H7 (cell line): ENCODE measurements at regions not wholly inside any gene's neighbourhood (a gene's known extent, or its start where the extent isn't known, plus 50 kb on each side); places are given as distances from the start of the nearest gene placed in this dataset.
A peak's percentile ranks its signal among the peaks of the same experiment; 100 is the strongest.
"Not testable (repeated sequence)": the region's sequence is repeated elsewhere in the genome, so short reads cannot be mapped to it uniquely, and the experiment has no call there.

Source experiments
- DNase-seq: peaks from one replicate; pipeline ENCODE4 v3.0.0; 2012
- H3K27me3 ChIP-seq: 2 replicates; pipeline ENCODE4 v1.6.0; 2011; ENCODE audit warnings: mild to moderate bottlenecking, low read length; ENCODE audit not compliant: control insufficient read depth, insufficient read depth
- H3K36me3 ChIP-seq: replicated peaks from 2 replicates; pipeline ENCODE4 v1.5.1; 2011; ENCODE audit warnings: low read length; ENCODE audit not compliant: control insufficient read depth, insufficient read depth
- H3K4me3 ChIP-seq: 2 replicates; pipeline ENCODE4 v1.5.1; 2011; ENCODE audit warnings: low read depth, mild to moderate bottlenecking, control low read depth, low read length, moderate library complexity; ENCODE audit not compliant: insufficient read depth

DNA sequence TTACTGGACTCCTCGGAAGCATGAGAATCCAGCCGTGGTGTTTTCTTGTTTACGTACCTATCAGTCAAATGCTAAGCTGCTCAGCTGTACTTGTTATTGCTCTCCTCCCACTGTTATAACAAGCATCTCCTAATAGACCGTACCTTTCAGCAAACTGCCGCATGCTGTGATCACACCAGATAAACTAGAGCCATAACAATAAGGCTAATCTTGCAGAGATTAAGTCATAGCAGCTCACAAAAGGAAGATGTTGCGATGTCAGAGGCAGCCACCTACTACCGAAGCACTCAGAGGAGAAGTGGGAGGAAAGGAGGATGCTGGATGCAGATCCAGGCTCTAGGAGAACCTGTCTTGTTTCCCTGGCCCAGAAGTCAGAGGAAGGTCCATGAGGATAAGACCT, 196.0 kb downstream of the GALC start:
- Histone ChIP-seq H3K4me3 (no peak overlapping the region), H3K36me3 (no peaks in the 10 kb centered on the region), H3K27me3 (no peaks in the 10 kb centered on the region)
- no peak for DNase-seq

DNA sequence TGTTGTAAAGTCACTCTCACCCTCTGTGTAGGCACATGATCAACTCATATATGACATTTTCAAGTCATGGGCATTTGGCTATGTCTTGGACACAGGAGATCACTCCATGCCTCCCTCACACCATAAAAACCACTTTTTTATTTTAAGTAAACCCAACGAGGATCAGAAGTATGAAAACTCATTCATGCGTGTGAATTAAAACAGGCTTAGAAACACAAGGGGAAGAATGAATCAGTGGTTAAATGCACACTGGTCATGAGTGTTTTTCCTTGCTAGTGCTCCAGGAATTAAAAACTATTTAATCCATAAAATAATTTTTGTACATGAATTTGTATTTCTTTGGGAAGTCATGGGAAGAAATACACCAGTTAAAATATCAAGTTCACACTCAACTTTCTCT, 198.4 kb downstream of the GALC start:
- DNase-seq = no peak
- Histone ChIP-seq H3K27me3 (no peaks in the 10 kb centered on the region), H3K4me3 (no peak overlapping the region), H3K36me3 (no peaks in the 10 kb centered on the region)

DNA sequence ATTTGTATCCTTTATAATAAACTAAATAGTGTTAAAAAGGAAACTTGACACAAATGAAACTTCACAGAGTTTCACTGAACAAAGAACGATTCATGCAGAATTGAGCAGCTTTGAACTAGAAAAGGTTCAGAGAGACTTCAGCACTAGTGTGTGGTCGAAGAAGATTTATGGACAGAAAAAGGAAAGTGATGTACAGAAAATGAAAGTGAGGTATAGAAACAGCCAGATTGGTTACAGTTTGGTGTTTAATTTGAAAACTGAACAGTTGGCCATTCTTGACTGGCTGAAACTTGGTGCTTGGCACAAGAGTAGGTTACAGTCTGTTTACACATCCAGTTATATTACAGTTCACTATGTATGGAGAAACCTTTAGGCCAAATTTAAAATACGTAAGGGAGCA, 207.1 kb downstream of the GALC start:
- Histone ChIP-seq H3K27me3 (no peaks in the 10 kb centered on the region), H3K4me3 (no peak overlapping the region), H3K36me3 (no peaks in the 10 kb centered on the region)
- DNase-seq = no peak

DNA sequence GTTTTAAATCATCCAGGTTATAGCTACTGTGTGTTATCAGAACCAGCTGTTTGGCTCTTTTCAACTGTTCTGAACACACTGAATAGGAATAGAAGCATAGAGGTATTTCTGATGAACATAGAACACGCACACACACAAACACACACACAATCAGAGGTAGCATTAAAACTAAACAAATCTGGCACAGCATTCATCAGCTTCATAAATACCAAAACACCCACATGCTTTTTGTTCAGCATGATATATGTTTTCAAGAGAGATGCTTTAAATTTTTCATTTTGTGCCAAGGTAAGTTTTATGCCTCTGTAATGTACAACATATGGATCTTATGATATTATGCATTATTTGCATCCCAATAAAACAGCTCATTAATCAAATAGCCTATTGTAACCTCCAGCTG, 208.6 kb downstream of the GALC start:
- no peak for DNase-seq
- no peaks in the 10 kb centered on the region for H3K27me3 ChIP-seq
- H3K4me3 ChIP-seq = no peak overlapping the region
- H3K36me3 ChIP-seq = no peaks in the 10 kb centered on the region

DNA sequence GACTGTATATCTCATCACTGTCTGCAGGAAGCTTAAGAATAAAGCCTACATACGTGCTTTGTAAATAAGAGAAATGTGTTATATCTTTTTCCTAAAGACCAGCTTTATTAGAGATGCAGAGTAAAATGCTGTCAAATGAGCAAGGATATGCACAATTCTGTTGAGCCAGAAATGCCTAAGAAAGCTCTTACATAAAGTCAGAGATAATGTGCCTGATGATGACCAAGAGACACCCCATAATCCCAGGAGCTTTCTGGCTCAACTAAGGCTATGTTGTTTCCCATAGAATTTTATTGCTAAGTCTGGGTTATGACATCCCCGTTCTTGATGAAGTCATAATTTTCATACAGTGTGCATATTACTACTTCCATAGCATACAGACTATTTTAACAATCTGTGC, 209.9 kb downstream of the GALC start:
- Histone ChIP-seq H3K27me3 (no peaks in the 10 kb centered on the region), H3K4me3 (no peak overlapping the region), H3K36me3 (no peaks in the 10 kb centered on the region)
- DNase-seq = no peak

DNA sequence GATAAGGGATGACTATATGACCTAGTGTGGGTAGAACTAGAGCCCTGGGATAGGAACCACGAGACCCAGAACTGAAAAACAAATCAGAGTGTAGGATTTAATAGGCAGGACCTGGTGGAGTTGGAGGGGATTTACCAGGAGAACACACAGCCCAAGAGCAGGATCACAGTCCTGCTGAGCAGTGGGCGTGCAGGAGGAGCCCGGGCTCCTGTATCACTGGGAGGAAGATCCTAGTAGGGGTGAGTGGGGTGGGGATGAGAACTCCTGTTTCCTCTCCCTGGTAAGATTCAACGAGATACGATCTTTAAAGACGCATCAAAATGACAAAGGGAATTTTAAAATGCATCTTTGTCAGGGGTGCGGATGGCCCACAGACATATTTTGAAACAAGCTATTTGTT, 220.1 kb downstream of the GALC start:
- Histone ChIP-seq H3K36me3 (no peaks in the 10 kb centered on the region), H3K27me3 (no peaks in the 10 kb centered on the region), H3K4me3 (no peak overlapping the region)
- DNase-seq = peak; percentile 44

DNA sequence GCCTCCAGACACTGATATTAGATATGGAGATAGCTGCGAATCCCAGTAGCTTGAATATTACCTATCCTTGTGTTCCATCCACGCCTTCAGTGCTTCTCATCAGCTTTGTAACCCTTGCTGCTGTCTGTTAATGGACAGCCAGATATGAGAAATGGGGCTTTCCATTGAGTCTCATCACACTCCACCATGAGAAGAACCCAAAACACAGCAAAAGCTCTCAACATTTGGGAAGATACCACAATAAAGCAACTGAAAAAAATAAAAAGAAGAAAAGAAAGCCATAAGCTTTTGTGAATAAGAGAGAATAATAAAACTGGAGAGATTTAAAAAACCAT, 225.4 kb downstream of the GALC start:
- no peak overlapping the region for H3K4me3 ChIP-seq
- no peak for DNase-seq
- H3K27me3 ChIP-seq = no peaks in the 10 kb centered on the region
- H3K36me3 ChIP-seq = no peaks in the 10 kb centered on the region

DNA sequence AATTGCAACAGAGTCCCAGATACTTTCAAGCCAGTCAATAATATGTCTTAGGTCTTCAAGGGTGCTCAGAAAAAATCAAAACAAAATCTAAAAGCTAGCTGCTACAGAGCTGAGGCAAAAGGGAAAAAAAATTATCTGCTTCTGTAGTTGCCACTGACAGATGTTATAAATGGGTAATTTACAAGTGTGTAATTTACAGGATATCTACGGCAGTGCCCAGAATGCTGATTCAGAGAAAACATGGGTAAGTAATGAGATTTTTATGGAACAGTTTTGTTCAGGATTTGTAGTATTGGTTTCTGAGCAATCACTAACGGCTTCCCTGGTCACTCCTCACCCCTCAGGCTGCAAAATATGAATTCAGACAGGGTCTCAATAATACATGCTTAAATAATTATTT, 234.1 kb downstream of the GALC start:
- H3K4me3 ChIP-seq = no peak overlapping the region
- H3K36me3 ChIP-seq = no peaks in the 10 kb centered on the region
- DNase-seq = no peak
- no peaks in the 10 kb centered on the region for H3K27me3 ChIP-seq

DNA sequence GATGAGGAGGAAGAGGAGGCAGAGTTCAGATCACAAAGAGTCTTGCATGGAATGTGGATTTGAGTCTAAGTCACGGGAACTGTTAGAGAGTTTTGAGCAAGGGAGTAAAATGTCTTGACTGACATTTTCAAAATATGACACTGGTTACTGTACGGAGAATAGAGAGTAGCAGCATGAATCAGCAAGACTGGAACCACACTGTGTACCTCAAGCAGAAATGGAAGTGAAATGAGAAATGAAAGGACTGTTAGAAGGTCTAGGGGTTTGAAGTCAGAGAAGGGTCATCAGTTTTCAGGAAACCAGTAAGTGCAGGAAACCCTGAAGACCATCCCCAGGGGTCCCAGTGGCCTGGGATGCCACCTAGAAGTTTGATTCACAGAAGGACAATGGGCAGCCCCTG, 236.3 kb downstream of the GALC start:
- no peak overlapping the region for H3K4me3 ChIP-seq
- H3K36me3 ChIP-seq = no peaks in the 10 kb centered on the region
- DNase-seq = no peak
- H3K27me3 ChIP-seq = no peaks in the 10 kb centered on the region

DNA sequence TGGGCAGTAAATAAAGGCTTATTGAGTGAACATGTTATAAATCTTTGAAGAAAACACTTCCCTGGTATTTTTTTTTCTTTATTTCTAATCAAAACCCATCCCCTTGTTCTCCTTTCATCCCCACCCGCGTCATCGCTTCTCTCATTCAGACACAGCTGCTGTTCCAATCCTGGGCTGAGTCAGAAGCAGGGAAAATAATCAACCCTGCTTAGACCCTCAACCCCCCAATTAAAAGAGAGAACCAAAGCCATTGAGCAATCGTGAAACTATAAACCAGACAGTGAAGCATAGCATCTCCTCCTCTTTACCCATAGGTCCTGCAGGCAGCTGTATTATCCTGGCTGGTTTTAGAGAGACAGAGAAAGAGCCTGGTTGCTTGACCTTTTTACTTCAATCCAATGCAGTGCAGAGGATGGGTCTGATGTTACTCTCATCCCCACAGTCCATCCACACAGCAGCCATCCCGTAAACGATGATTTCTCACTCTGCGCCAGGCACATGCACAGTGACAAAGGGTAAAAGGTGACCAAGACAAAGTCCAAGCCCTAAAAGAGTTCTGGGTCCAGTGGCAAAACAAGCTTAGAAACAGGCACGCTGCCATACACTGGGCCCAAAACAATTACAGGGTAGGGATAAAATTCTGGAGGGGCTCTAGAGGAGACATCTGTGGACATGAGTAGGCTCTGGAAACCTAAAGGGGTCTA, 238.3 kb downstream of the GALC start:
- no peaks in the 10 kb centered on the region for H3K27me3 ChIP-seq

DNA sequence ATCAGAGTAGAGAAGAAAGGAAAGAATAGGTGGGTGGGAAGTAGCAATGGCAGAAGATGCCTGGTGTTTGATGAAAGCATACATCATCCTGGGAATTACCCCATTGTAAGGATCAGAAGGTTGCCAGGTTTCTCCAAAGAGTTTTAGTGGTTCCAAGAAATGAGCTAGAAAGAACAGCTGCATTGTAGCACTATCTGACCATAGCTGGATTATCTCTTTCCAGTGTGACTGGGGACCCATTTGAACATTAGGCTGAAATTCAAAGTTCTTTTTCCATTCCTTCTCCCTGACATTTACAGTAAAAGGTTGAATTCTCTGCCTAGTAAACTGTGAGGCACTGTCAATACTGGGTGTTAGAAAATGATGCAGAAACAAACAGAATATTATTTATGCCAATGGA, 244.4 kb downstream of the GALC start:
- DNase-seq = no peak
- no peaks in the 10 kb centered on the region for H3K27me3 ChIP-seq
- H3K36me3 ChIP-seq = no peaks in the 10 kb centered on the region
- no peak overlapping the region for H3K4me3 ChIP-seq

More for the DNA sequence above, 238.3 kb downstream of the GALC start:
- H3K36me3 ChIP-seq = no peaks in the 10 kb centered on the region
- H3K4me3 ChIP-seq = no peak overlapping the region
- no peak for DNase-seq

DNA sequence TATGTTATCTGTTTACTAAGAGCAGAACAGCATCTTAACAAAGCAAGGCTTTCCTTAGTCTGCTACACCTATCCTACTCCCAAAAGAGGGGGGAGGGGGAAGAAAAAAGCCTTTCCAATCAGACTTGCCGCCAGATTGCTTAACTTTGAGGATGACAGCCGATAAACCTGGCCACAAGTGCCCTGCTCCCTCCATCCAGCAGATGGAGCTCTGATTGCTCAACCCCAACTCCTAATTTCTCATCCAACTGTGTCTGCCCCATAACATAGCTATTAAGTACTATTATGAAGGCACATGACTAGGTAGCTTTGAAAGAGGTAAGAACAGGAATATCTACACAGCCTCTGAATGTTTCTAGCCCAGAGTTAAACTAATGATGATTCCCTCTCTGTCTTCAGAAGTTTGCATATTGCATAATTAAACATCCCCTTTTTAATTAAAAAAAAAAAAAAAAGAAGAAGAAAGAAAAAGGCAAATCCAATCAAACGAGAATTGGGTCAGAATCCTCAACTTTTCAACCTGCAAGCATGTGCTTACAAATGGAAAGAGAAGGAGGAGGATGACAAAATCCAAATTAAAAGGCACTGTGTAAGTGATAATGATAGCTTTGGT, 247.4 kb downstream of the GALC start:
- Histone ChIP-seq H3K27me3 (no peaks in the 10 kb centered on the region), H3K4me3 (no peak overlapping the region), H3K36me3 (no peaks in the 10 kb centered on the region)
- DNase-seq = peak; percentile 73

DNA sequence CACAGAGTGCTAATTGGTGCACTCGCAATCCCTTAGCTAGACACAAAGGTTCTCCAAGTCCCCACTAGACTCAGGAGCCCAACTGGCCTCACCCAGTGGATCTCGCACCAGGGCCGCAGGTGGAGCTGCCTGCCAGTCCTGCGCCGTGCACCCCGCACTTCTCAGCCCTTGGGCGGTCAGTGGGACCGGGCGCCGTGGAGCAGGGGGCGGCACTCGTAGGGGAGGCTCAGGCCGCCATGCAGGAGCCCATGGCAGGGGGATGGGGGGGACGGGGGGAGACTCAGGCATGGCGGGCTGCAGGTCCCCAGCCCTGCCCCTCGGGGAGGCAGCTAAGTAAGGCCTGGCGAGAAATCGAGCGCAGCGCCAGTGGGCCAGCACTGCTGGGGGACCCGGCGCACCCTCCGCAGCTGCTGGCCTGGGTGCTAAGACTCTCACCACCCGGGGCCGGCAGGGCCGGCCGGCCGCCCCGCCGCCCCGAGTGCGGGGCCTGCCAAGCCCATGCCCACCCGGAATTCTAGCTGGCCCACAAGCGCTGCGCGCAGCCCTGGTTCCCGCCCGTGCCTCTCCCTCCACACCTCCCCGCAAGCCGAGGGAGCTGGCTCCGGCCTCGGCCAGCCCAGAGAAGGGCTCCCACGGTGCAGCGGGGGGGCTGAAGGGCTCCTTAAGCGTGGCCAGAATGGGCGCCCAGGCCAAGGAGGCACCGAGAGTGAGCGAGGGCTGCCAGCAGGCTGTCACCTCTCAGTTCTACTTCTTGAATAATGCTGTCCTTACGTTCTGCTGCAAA, 258.2 kb downstream of the GALC start:
- not testable (repeated sequence) for H3K36me3 ChIP-seq, DNase-seq, H3K4me3 ChIP-seq, H3K27me3 ChIP-seq

DNA sequence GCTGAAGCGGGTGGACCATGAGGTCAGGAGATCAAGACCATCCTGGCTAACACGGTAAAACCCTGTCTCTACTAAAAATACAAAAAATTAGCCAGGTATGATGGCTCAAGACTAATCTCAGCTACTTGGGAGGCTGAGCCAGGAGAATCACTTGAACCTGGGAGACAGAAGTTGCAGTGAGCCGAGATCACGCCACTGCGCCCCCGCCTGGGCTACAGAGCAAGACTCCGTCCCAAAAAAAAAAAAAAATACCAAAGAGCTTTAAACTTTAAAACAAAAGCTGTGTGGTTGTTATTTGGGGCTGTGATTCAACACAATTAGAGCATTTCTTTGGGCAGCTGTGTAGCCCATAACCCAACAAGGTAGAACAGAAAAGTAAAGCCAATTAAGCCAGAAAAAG, 259.9 kb downstream of the GALC start:
- not testable (repeated sequence) for DNase-seq, H3K36me3 ChIP-seq, H3K4me3 ChIP-seq, H3K27me3 ChIP-seq

DNA sequence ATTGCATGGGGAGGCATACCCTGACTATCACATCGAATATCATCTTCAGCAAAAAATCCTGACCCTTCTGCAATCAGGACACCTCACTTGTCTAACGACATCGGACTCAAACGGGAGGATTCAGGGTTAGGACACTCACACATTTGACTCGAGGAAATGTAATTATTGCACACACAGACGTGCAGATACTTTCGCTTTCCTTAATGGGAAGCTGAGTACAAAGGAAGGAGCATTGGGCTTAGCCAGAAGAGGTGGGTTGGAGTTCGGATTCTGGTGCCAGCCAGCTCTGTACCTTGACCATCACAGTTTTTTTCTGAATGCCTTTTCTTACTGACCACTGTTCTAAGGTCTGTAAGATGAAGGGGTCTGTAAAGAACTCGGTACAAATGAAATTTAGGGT, 260.4 kb downstream of the GALC start:
- Histone ChIP-seq H3K4me3 (no peak overlapping the region), H3K36me3 (no peaks in the 10 kb centered on the region), H3K27me3 (no peaks in the 10 kb centered on the region)
- no peak for DNase-seq
